ENCODE measurements at regions not wholly inside any gene's neighbourhood (a gene's known extent, or its start where the extent isn't known, plus 50 kb on each side); places are given as distances from the start of the nearest gene placed in this dataset.
"Not testable (repeated sequence)": the region's sequence is repeated elsewhere in the genome, so short reads cannot be mapped to it uniquely, and the experiment has no call there.

DNA sequence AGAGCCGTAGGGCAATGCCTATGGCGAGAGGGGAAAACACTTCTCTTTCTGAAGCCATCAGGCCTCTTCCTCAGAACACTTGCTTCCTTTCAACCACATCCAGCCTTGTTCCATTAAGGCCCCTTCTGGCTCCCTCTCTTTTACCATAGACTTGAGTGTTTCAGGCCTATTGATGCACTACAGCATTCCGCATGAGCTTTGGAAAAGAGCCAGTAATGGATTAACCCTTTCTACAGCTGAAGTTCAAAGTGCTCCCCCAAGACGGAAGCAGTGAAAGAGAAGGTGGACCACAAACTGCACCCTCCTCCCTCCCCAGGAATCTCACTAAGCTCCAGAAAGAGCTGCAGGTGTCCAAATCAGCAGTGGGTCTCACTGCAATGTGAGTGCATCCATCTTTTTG, 102.7 kb upstream of the C7orf33 start:
- peaks cover 20% of the 10 kb centered on the region for H3K27me3 Mint-ChIP-seq (ENCODE audit: low read depth)
- H3K4me3 Mint-ChIP-seq = no peak overlapping the region
- H3K9me3 Mint-ChIP-seq (ENCODE audit: insufficient read depth) = no peaks in the 10 kb centered on the region
- DNase-seq (no peak), ATAC-seq (no peak)
- no peaks in the 10 kb centered on the region for H3K36me3 Mint-ChIP-seq (ENCODE audit: low read depth)
- ChIA-PET POLR2A (no interaction called here), CTCF (interaction anchor here (0.7 kb wide), 1 partner anchor 8 kb away, joined by 3 read pairs; no protein-coding TSS in a partner anchor)
- no peaks in the 10 kb centered on the region for H3K4me1 Mint-ChIP-seq (ENCODE audit: low read depth)
- H3K27ac Mint-ChIP-seq = no peak overlapping the region

DNA sequence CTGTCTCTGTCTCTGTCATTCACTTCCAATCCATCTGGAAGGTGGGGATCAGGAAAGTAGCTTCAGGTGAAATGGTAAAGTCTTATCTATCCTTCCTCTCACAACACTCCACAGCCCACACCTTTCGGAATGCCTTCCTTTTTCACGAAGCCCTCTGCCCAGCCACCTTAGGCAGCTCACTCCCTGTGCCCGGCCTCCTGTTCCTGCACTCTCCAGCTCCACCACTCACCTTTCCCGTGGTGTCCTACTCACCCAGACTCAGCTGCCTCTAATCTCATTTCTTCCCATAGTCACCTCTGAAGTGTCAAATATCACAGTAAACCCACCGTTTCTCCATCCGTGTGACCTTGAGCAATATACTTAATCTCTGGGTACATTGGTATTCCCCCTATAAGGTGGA, 100.9 kb upstream of the C7orf33 start:
- ChIA-PET POLR2A (no interaction called here), CTCF (no interaction called here)
- H3K27me3 Mint-ChIP-seq (ENCODE audit: low read depth) = peaks cover 24% of the 10 kb centered on the region
- no peak overlapping the region for H3K4me3 Mint-ChIP-seq
- no peaks in the 10 kb centered on the region for H3K9me3 Mint-ChIP-seq (ENCODE audit: insufficient read depth)
- H3K4me1 Mint-ChIP-seq (ENCODE audit: low read depth) = no peaks in the 10 kb centered on the region
- no peak for DNase-seq
- no peaks in the 10 kb centered on the region for H3K36me3 Mint-ChIP-seq (ENCODE audit: low read depth)
- ATAC-seq = no peak
- H3K27ac Mint-ChIP-seq = no peak overlapping the region

DNA sequence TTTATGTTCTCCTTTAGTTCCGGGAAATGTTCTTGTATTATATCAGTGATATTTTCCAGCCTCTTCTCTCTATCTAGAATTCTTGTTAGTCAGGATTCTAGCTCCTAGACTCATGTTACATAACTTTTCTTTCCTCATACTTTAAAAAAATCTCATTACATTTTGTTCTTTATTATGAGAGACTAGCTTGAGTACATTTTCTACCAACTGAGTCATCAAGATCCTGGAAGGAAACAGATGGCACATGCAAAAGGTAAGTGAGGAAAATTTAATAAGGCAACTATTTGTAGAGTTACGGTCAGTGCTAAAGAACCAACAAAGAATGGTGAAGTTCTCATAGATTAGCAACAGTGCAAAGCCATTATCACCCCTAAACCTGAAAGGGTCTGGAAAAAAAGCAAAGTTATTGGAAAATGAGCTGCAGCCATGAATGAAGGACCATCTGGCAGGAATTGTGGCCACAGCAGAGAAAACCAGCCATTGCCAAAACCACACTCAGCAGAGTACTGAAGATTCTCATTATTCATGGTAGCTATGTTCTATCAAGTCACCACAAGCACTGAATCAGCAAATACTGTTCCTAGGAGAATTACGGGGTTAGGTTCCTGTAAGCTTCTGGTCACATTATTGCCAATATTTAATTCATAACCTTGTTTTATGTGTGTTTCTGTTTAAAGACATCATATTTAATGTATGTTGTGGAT, 98.3 kb upstream of the C7orf33 start:
- H3K27me3 Mint-ChIP-seq (ENCODE audit: low read depth) = peaks cover 23% of the 10 kb centered on the region
- CTCF ChIA-PET = no interaction called here
- POLR2A ChIA-PET = no interaction called here
- H3K4me1 Mint-ChIP-seq (ENCODE audit: low read depth) = no peaks in the 10 kb centered on the region
- H3K27ac Mint-ChIP-seq = no peak overlapping the region
- ATAC-seq (no peak), DNase-seq (no peak)
- H3K4me3 Mint-ChIP-seq = no peak overlapping the region
- no peaks in the 10 kb centered on the region for H3K9me3 Mint-ChIP-seq (ENCODE audit: insufficient read depth)
- no peaks in the 10 kb centered on the region for H3K36me3 Mint-ChIP-seq (ENCODE audit: low read depth)

GRCh38 chr7:148495605-148496004, 95.0 kb upstream of the C7orf33 start:
- CTCF ChIA-PET = interaction anchor here (1.3 kb wide), 1 partner anchor 8 kb away, joined by 3 read pairs; no protein-coding TSS in a partner anchor

GRCh38 chr7:148500978-148501377, 89.6 kb upstream of the C7orf33 start:
- H3K4me3 Mint-ChIP-seq = no peak overlapping the region
- peaks cover 11% of the 10 kb centered on the region for H3K27me3 Mint-ChIP-seq (ENCODE audit: low read depth)
- H3K27ac Mint-ChIP-seq = no peak overlapping the region
- no peak for ATAC-seq
- CTCF ChIA-PET = interaction anchor here (1.0 to 1.9 kb wide), 3 partner anchors 26 to 236 kb away, joined by 3 to 6 read pairs (median 4); no protein-coding TSS in a partner anchor
- no peaks in the 10 kb centered on the region for H3K36me3 Mint-ChIP-seq (ENCODE audit: low read depth)
- DNase-seq = no peak
- POLR2A ChIA-PET = no interaction called here
- H3K9me3 Mint-ChIP-seq (ENCODE audit: insufficient read depth) = no peaks in the 10 kb centered on the region
- H3K4me1 Mint-ChIP-seq (ENCODE audit: low read depth) = no peaks in the 10 kb centered on the region

More at GRCh38 chr7:148495605-148496004, 95.0 kb upstream of the C7orf33 start:
- POLR2A ChIA-PET = no interaction called here
- no peak overlapping the region for H3K27ac Mint-ChIP-seq
- H3K9me3 Mint-ChIP-seq (ENCODE audit: insufficient read depth) = no peaks in the 10 kb centered on the region
- DNase-seq (no peak), ATAC-seq (no peak)
- no peaks in the 10 kb centered on the region for H3K36me3 Mint-ChIP-seq (ENCODE audit: low read depth)
- no peaks in the 10 kb centered on the region for H3K4me1 Mint-ChIP-seq (ENCODE audit: low read depth)
- H3K27me3 Mint-ChIP-seq (ENCODE audit: low read depth) = peaks cover 20% of the 10 kb centered on the region
- H3K4me3 Mint-ChIP-seq = no peak overlapping the region

- H3K36me3 Mint-ChIP-seq (ENCODE audit: low read depth) = no peaks in the 10 kb centered on the region
- no peak overlapping the region for H3K4me3 Mint-ChIP-seq
- no peak for ATAC-seq
- H3K9me3 Mint-ChIP-seq (ENCODE audit: insufficient read depth) = no peaks in the 10 kb centered on the region
- H3K27ac Mint-ChIP-seq = no peak overlapping the region
- POLR2A ChIA-PET = no interaction called here
- CTCF ChIA-PET = interaction anchor here (1.0 to 1.4 kb wide), 6 partner anchors 52 to 466 kb away, joined by 3 to 6 read pairs (median 4); no protein-coding TSS in a partner anchor
- H3K27me3 Mint-ChIP-seq (ENCODE audit: low read depth) = peaks cover 11% of the 10 kb centered on the region
- no peaks in the 10 kb centered on the region for H3K4me1 Mint-ChIP-seq (ENCODE audit: low read depth)
- peak; percentile 29 for DNase-seq
These were observed 86.6 kb upstream of the C7orf33 start for GRCh38 chr7:148503900-148504487.

DNA sequence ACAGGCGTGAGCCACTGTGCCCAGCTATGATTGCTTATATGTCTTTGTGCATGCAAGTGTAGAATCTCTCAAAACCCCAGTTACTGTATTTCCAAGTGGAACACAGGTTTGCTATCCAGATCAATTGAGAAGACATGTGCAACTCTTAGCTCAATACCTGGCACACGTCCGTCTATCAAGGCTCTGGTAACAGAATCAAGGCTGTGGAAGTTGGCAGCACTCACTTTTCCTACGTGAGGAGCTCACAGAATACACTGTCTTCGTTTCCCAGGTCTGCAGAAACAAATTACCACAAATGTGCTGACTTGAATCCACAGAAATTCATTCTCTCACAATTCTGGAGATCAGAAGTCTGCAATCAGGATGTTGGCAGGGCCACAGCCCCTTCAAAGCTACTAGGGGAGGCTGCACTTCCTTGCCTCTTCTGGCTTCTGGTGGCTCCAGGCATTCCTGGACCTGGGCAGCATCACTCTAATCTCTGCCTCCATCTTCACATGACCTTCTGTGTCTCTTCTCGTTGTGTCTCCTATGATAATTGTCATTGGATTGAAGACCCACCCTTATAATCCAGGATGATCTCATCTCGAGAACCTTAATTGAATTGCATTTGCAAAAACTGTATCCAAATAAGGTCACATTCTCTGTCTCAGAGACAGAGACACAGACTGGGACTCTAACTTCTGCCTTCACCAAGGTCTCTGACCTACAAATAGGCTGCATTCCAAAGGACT, 84.8 kb upstream of the C7orf33 start:
- Mint-ChIP-seq H3K27me3 (ENCODE audit: low read depth) (peaks cover 7% of the 10 kb centered on the region), H3K4me1 (ENCODE audit: low read depth) (no peaks in the 10 kb centered on the region), H3K27ac (no peak overlapping the region), H3K9me3 (ENCODE audit: insufficient read depth) (no peaks in the 10 kb centered on the region), H3K4me3 (no peak overlapping the region), H3K36me3 (ENCODE audit: low read depth) (no peaks in the 10 kb centered on the region)
- no peak for DNase-seq
- CTCF ChIA-PET = interaction anchor here (0.6 to 1.3 kb wide), 3 partner anchors 9 to 50 kb away, joined by 3 to 4 read pairs (median 3); no protein-coding TSS in a partner anchor
- ATAC-seq = no peak
- POLR2A ChIA-PET = no interaction called here

DNA sequence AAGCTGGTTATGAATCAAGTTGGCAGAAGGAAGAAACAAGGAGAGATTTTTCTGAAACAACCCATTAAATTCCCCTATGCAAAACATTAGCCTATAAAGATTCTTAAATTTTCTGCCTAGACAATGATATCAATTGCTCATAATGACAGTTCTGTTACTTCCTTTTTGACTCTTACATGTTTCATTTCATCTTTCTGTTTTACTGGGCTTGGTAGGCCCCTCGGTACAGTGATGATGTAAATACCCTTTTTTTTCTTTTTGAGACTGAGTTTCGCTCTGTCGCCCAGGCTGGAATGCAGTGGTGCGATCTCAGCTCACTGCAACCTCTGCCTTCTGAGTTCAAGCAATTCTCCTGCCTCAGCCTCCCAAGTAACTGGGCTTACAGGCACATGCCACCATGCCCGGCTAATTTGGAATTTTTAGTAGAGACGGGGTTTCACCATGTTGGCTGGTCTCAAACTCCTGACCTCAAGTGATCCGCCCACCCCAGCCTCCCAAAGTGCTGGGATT, 83.4 kb upstream of the C7orf33 start:
- ATAC-seq; H3K27me3 Mint-ChIP-seq (ENCODE audit: low read depth); CTCF ChIA-PET; POLR2A ChIA-PET; H3K4me3 Mint-ChIP-seq; H3K36me3 Mint-ChIP-seq (ENCODE audit: low read depth); DNase-seq; H3K27ac Mint-ChIP-seq; H3K9me3 Mint-ChIP-seq (ENCODE audit: insufficient read depth); H3K4me1 Mint-ChIP-seq (ENCODE audit: low read depth): not testable (repeated sequence)

- ChIA-PET POLR2A (no interaction called here), CTCF (no interaction called here)
- no peaks in the 10 kb centered on the region for H3K4me1 Mint-ChIP-seq (ENCODE audit: low read depth)
- no peaks in the 10 kb centered on the region for H3K36me3 Mint-ChIP-seq (ENCODE audit: low read depth)
- no peak for ATAC-seq
- peaks cover 3% of the 10 kb centered on the region for H3K27me3 Mint-ChIP-seq (ENCODE audit: low read depth)
- H3K27ac Mint-ChIP-seq = no peak overlapping the region
- no peaks in the 10 kb centered on the region for H3K9me3 Mint-ChIP-seq (ENCODE audit: insufficient read depth)
- H3K4me3 Mint-ChIP-seq = no peak overlapping the region
- DNase-seq = no peak
These were observed 82.8 kb upstream of the C7orf33 start for GRCh38 chr7:148507787-148508186.

DNA sequence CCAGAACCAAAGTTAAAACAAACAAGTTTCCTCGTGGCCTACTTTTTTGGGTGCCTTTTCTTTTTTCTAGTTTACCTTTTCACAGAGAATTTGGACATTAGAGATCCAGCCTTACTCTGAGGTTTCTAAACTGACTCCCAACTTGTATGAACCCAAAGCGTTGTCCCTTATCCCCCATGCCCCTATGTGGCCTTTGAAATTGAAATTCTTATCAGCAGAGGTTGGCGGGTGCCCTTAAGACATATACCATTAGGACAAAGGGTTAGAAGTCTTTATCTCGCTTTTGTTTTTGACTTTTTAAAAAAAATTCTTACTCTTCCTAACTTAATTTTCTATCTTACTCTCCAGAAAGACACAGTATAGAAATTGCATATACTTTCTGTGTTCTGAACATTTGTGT, 76.3 kb upstream of the C7orf33 start:
- H3K36me3 Mint-ChIP-seq (ENCODE audit: low read depth) = no peaks in the 10 kb centered on the region
- ChIA-PET CTCF (no interaction called here), POLR2A (no interaction called here)

DNA sequence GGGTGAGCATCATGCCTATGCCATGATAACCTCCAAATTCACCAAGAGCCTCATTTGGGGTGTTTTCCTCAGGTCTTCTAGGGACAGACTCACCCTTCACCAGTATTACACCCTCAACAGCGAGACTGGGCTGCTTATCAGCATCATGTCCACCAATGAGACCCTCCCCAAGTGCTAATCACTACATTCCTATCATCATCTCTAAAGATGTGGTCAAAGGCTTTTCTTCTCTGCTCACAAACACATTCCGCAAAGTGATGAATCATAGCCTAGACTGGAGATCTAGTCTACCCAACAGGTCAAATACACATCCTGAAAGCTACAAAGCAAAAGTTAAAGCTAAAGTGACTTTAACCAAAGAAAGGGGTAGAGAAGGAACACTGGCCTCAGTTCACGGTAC, 75.3 kb upstream of the C7orf33 start:
- Mint-ChIP-seq H3K27ac (no peak overlapping the region), H3K4me3 (no peak overlapping the region), H3K4me1 (ENCODE audit: low read depth) (no peaks in the 10 kb centered on the region), H3K9me3 (ENCODE audit: insufficient read depth) (no peaks in the 10 kb centered on the region), H3K36me3 (ENCODE audit: low read depth) (no peaks in the 10 kb centered on the region), H3K27me3 (ENCODE audit: low read depth) (peaks cover 34% of the 10 kb centered on the region)
- DNase-seq = no peak
- POLR2A ChIA-PET = no interaction called here
- CTCF ChIA-PET = no interaction called here
- no peak for ATAC-seq

More for the DNA sequence above, 76.3 kb upstream of the C7orf33 start:
- DNase-seq = no peak
- no peak overlapping the region for H3K4me3 Mint-ChIP-seq
- peaks cover 28% of the 10 kb centered on the region for H3K27me3 Mint-ChIP-seq (ENCODE audit: low read depth)
- ATAC-seq = no peak
- no peaks in the 10 kb centered on the region for H3K4me1 Mint-ChIP-seq (ENCODE audit: low read depth)
- H3K27ac Mint-ChIP-seq = no peak overlapping the region
- H3K9me3 Mint-ChIP-seq (ENCODE audit: insufficient read depth) = no peaks in the 10 kb centered on the region

Data from activated CD8-positive, alpha-beta T cell treated with anti-CD3 and anti-CD28 coated beads, Interleukin-2, amount 10 ng/mL, durations not matched to agents 7 days and 5 days (primary cell).